ENCODE measurements at regions not wholly inside any gene's neighbourhood (a gene's known extent, or its start where the extent isn't known, plus 50 kb on each side); places are given as distances from the start of the nearest gene placed in this dataset.

DNA sequence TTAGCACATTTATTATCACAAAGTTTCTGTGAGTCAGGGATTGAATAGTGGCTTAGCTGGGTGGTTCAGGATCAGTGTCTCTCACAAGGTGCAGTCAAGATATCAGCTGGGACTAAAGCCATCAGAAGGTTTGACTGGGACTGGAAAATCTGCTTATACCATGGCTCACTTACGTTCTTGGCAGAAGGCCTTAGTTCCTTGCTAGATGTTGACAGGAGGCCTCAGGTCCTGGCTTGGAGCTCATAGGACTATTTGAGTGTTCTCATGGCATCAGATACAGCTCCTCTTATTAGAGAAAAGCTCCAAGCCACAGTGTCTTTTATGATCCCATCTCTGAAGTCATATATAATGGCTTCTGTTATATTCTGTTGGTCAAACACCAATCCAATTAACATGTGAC lies 127.3 kb downstream of the SLC6A15 start:
- Histone ChIP-seq H3K4me1 (ENCODE audit: control insufficient read depth, insufficient read depth, low read length) (no peaks in the 10 kb centered on the region), H3K36me3 (ENCODE audit: control insufficient read depth, insufficient read depth, low read length) (no peaks in the 10 kb centered on the region), H3K9ac (ENCODE audit: low read length) (no peak overlapping the region), H3K9me3 (ENCODE audit: control insufficient read depth, insufficient read depth, low read depth, low read length) (no peaks in the 10 kb centered on the region), H3K4me3 (ENCODE audit: low read depth, low read length) (no peak overlapping the region), H3K27me3 (ENCODE audit: control insufficient read depth, insufficient read depth, low read length) (no peaks in the 10 kb centered on the region), H3K27ac (ENCODE audit: low read depth, low read length) (no peak overlapping the region)

DNA sequence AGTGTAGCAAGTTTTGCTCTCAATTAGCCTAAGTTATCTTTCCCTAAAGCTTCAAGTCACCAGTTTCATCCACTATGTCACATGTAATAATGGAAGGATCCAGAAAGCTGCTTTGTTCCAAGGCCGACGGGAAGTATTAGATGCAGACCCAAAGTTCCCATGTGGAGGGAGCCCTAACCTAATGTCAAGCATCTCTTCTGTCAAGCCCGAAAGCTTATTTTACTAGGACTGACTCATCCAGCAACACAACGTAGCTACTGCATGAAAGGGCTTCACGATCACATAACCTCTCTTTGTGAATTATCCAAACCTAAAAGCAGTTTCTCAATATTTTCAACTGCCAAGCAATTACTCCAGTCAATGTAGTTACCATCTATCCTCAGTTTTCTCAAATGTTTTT lies 133.4 kb downstream of the SLC6A15 start:
- Histone ChIP-seq H3K9ac (ENCODE audit: low read length) (no peak overlapping the region), H3K27me3 (ENCODE audit: control insufficient read depth, insufficient read depth, low read length) (no peaks in the 10 kb centered on the region), H3K27ac (ENCODE audit: low read depth, low read length) (no peak overlapping the region), H3K9me3 (ENCODE audit: control insufficient read depth, insufficient read depth, low read depth, low read length) (no peaks in the 10 kb centered on the region), H3K4me3 (ENCODE audit: low read depth, low read length) (no peak overlapping the region), H3K36me3 (ENCODE audit: control insufficient read depth, insufficient read depth, low read length) (no peaks in the 10 kb centered on the region), H3K4me1 (ENCODE audit: control insufficient read depth, insufficient read depth, low read length) (no peaks in the 10 kb centered on the region)

DNA sequence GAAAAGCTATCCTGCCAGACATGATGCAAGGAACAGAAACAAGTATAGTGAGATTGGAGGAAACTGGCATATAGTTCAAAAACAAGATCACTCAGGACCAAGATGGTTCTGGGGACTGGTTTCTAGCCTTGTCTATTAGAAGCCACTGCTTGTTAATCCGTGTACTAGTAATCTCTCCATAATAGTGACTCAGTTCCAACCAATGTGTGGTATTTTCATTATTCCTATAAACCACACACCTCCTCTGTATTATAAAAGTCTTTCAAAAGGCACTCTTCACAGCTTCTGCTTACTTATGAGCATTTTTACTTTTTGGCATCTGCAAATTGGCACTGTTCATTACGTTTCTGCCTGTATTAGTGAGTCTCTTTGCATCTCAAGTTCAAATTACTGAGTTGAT lies 140.3 kb downstream of the SLC6A15 start:
- H3K36me3 ChIP-seq (ENCODE audit: control insufficient read depth, insufficient read depth, low read length), result no peaks in the 10 kb centered on the region
- H3K9ac ChIP-seq (ENCODE audit: low read length), result no peak overlapping the region
- no peak overlapping the region for H3K4me3 ChIP-seq (ENCODE audit: low read depth, low read length)
- H3K27me3 ChIP-seq (ENCODE audit: control insufficient read depth, insufficient read depth, low read length), result no peaks in the 10 kb centered on the region
- peaks cover 2% of the 10 kb centered on the region; the same call in 1 of the 2 replicates for H3K4me1 ChIP-seq (ENCODE audit: control insufficient read depth, insufficient read depth, low read length)
- H3K9me3 ChIP-seq (ENCODE audit: control insufficient read depth, insufficient read depth, low read depth, low read length), result no peaks in the 10 kb centered on the region
- no peak overlapping the region for H3K27ac ChIP-seq (ENCODE audit: low read depth, low read length)

DNA sequence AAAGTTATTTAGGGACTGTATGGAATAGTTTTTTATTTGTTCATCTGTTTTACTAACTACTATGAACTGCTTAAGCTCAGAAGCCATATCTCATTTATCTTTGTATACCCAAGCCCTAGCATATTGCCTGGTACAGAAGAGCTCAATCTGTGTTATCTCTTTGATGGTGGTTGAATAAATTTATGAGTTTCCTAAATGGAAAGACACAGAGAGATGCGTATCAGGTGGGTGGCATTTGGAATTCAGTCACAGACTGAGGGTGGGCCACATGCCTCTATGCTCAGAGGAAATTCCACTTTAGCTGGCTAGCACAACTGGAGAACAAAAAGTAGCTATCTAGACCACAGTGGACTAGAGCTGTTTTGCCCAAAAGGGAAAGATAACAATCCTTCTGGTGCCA lies 145.5 kb downstream of the SLC6A15 start:
- no peaks in the 10 kb centered on the region for H3K27me3 ChIP-seq (ENCODE audit: control insufficient read depth, insufficient read depth, low read length)
- H3K36me3 ChIP-seq (ENCODE audit: control insufficient read depth, insufficient read depth, low read length), result no peaks in the 10 kb centered on the region
- no peaks in the 10 kb centered on the region for H3K9me3 ChIP-seq (ENCODE audit: control insufficient read depth, insufficient read depth, low read depth, low read length)
- H3K4me3 ChIP-seq (ENCODE audit: low read depth, low read length), result no peak overlapping the region
- H3K4me1 ChIP-seq (ENCODE audit: control insufficient read depth, insufficient read depth, low read length), result peaks cover 15% of the 10 kb centered on the region
- no peak overlapping the region for H3K9ac ChIP-seq (ENCODE audit: low read length)
- no peak overlapping the region for H3K27ac ChIP-seq (ENCODE audit: low read depth, low read length)

DNA sequence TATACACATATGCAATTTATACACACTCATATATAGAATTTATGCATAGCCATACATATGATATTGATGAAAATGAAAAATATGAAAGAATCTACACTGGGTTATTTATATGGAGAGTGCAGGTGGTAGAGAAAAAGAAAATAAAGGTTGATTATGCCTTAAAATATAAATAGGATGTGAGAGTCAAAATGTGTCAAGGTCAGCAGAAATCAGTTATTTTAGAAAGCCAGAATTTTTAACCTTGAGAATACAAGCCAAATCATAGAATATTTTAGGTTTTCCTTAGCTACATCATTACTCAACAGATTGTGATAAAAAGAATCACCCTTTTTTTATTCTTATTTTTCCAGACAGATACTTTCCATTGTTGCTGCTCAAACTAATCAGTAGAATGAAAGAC lies 146.2 kb downstream of the SLC6A15 start:
- Histone ChIP-seq H3K27ac (ENCODE audit: low read depth, low read length) (no peak overlapping the region), H3K27me3 (ENCODE audit: control insufficient read depth, insufficient read depth, low read length) (no peaks in the 10 kb centered on the region), H3K9me3 (ENCODE audit: control insufficient read depth, insufficient read depth, low read depth, low read length) (no peaks in the 10 kb centered on the region), H3K9ac (ENCODE audit: low read length) (no peak overlapping the region), H3K36me3 (ENCODE audit: control insufficient read depth, insufficient read depth, low read length) (no peaks in the 10 kb centered on the region), H3K4me1 (ENCODE audit: control insufficient read depth, insufficient read depth, low read length) (peaks cover 15% of the 10 kb centered on the region), H3K4me3 (ENCODE audit: low read depth, low read length) (no peak overlapping the region)

DNA sequence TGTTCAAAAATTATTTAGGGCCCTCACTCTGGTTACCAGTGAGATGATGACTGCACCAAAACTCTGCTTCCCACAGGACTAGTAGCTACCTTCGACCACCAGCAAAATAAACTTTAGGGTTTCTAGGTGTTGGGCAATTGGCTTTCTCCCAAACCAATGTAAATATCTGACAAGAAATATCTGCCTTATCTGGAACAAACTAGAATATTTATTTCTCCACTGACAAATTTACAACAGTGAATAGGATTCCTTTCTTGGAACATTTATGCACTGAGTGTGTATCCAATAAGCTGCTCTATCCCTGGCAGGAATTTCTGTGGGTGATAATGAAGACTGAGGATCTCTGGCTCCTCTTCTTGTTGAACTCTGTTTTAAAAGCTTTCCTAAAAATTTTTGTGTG lies 148.6 kb downstream of the SLC6A15 start:
- Histone ChIP-seq H3K9me3 (ENCODE audit: control insufficient read depth, insufficient read depth, low read depth, low read length) (no peaks in the 10 kb centered on the region), H3K27ac (ENCODE audit: low read depth, low read length) (no peak overlapping the region), H3K36me3 (ENCODE audit: control insufficient read depth, insufficient read depth, low read length) (no peaks in the 10 kb centered on the region), H3K27me3 (ENCODE audit: control insufficient read depth, insufficient read depth, low read length) (no peaks in the 10 kb centered on the region), H3K4me3 (ENCODE audit: low read depth, low read length) (no peak overlapping the region), H3K9ac (ENCODE audit: low read length) (no peak overlapping the region), H3K4me1 (ENCODE audit: control insufficient read depth, insufficient read depth, low read length) (peaks cover 15% of the 10 kb centered on the region)

DNA sequence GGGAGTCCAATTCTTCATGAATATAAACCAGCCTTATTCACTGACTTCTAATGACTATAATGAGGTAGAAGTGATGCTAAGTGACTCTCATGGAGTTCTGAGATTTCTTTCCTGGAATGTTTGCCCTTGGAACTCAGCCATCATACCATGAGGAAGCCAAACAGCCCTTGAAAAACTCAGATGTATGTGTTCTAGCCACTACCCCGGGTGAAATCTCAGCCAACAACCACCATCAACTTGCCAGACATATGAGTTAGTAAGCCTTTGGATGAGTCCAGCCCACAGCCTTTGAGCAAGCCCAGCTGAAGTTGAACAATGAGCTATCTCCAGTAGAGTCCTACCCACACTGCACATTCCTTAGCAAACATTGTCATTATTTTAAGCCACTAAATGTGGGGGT lies 149.5 kb downstream of the SLC6A15 start:
- no peaks in the 10 kb centered on the region for H3K27me3 ChIP-seq (ENCODE audit: control insufficient read depth, insufficient read depth, low read length)
- no peaks in the 10 kb centered on the region for H3K9me3 ChIP-seq (ENCODE audit: control insufficient read depth, insufficient read depth, low read depth, low read length)
- no peak overlapping the region for H3K4me3 ChIP-seq (ENCODE audit: low read depth, low read length)
- peaks cover 15% of the 10 kb centered on the region for H3K4me1 ChIP-seq (ENCODE audit: control insufficient read depth, insufficient read depth, low read length)
- no peaks in the 10 kb centered on the region for H3K36me3 ChIP-seq (ENCODE audit: control insufficient read depth, insufficient read depth, low read length)
- H3K9ac ChIP-seq (ENCODE audit: low read length), result no peak overlapping the region
- no peak overlapping the region for H3K27ac ChIP-seq (ENCODE audit: low read depth, low read length)

DNA sequence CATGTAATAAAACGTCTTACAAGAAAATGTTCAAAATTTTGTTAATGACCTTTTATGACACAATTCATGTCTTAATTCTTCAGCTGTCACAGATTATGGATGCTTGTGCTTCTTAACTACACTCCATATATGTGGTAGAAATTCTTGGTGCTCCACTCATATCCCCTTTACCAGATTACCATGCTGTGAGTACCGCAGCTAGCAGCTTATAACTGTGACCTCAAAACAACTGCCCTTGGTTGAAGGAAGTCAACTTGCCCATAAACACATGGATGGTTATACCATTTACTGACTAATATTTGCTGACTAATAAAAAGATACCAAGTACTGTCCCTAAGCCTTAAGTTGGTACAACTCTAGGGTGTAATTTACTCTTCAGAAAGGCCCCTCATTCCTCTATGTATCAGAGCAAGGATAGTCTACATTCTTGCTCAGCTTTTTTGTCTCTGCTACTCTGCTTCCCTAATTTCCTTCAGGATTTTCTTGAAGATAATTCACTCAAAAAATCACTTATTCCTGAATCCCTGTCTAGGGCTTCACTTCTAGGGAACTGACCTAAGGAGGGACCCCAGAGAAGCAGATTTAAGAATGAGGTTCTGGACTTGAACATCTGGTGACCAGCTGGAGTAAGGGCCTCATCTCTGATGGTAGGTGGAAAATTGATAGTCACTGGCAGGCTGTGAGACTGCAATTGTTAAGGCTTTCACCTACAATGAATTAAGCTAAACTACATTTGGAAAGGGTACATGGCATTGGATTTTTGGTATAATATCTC lies 152.3 kb downstream of the SLC6A15 start:
- no peak overlapping the region for H3K9ac ChIP-seq (ENCODE audit: low read length)
- no peaks in the 10 kb centered on the region for H3K27me3 ChIP-seq (ENCODE audit: control insufficient read depth, insufficient read depth, low read length)
- no peaks in the 10 kb centered on the region for H3K9me3 ChIP-seq (ENCODE audit: control insufficient read depth, insufficient read depth, low read depth, low read length)
- H3K4me3 ChIP-seq (ENCODE audit: low read depth, low read length), result no peak overlapping the region
- peaks cover 3% of the 10 kb centered on the region; the same call in 1 of the 2 replicates for H3K4me1 ChIP-seq (ENCODE audit: control insufficient read depth, insufficient read depth, low read length)
- no peaks in the 10 kb centered on the region for H3K36me3 ChIP-seq (ENCODE audit: control insufficient read depth, insufficient read depth, low read length)
- no peak overlapping the region for H3K27ac ChIP-seq (ENCODE audit: low read depth, low read length)

DNA sequence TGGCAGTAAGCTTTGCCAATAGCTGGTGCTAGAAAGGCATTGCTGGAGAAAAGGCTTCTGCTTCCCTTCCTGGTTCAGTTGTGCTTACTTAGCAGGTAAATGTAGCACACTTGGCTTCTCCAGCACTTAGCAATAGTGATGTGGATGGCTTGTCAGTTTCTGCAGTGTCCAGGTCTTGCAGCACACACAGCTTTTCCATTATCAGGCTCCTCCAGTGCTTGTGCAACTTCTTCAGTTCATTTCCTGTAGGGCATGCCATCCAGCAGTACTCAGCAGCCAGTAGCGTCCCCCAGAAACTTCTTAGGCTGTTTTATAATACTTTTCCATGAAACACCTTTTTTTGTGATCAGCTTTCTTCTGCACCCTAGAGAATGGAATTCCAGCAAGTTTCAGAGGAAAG lies 154.6 kb downstream of the SLC6A15 start:
- no peak overlapping the region for H3K27ac ChIP-seq (ENCODE audit: low read depth, low read length)
- H3K4me1 ChIP-seq (ENCODE audit: control insufficient read depth, insufficient read depth, low read length), result no peaks in the 10 kb centered on the region
- no peak overlapping the region for H3K9ac ChIP-seq (ENCODE audit: low read length)
- no peak overlapping the region for H3K4me3 ChIP-seq (ENCODE audit: low read depth, low read length)
- no peaks in the 10 kb centered on the region for H3K9me3 ChIP-seq (ENCODE audit: control insufficient read depth, insufficient read depth, low read depth, low read length)
- H3K36me3 ChIP-seq (ENCODE audit: control insufficient read depth, insufficient read depth, low read length), result no peaks in the 10 kb centered on the region
- no peaks in the 10 kb centered on the region for H3K27me3 ChIP-seq (ENCODE audit: control insufficient read depth, insufficient read depth, low read length)

DNA sequence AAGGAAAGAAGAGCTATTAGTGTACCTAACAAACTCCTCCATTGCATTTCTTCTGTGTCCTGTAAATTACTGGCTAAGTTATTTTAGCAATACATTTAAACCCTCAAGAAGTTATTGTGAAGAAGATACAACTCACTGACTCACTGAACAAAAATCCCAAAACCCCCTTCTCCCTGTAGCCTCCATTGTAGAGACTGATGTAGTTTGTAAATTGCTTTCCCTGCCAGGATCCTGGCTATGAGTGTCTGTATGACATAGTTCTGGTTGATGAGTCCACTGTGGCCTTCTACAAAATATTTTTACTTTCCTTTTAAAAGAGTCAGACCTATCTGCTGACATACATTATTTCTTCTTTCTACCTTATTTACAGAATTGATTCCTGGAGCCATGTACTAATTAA lies 155.6 kb downstream of the SLC6A15 start:
- H3K4me3 ChIP-seq (ENCODE audit: low read depth, low read length), result no peak overlapping the region
- no peaks in the 10 kb centered on the region for H3K9me3 ChIP-seq (ENCODE audit: control insufficient read depth, insufficient read depth, low read depth, low read length)
- no peaks in the 10 kb centered on the region for H3K36me3 ChIP-seq (ENCODE audit: control insufficient read depth, insufficient read depth, low read length)
- no peaks in the 10 kb centered on the region for H3K4me1 ChIP-seq (ENCODE audit: control insufficient read depth, insufficient read depth, low read length)
- H3K27ac ChIP-seq (ENCODE audit: low read depth, low read length), result no peak overlapping the region
- no peaks in the 10 kb centered on the region for H3K27me3 ChIP-seq (ENCODE audit: control insufficient read depth, insufficient read depth, low read length)
- H3K9ac ChIP-seq (ENCODE audit: low read length), result no peak overlapping the region

DNA sequence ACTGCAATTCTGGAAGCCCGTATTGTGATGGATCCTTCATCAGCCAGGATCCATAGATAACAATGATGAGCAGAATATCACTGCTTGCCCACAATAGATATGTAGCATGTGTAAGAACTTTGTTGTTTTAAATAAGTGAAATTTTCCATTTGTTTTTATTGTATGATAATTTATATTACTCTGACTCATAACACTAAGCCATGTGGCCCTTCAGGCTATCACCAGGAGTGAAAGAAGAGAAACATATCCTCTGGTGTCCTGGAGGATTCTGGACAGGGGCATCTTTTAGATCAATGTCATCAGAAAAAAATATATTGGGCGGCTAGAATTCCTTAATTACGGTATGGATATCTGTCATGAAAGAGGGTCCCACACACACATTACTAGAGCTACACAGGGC lies 167.5 kb downstream of the SLC6A15 start:
- H3K9me3 ChIP-seq (ENCODE audit: control insufficient read depth, insufficient read depth, low read depth, low read length), result no peaks in the 10 kb centered on the region
- H3K4me1 ChIP-seq (ENCODE audit: control insufficient read depth, insufficient read depth, low read length), result no peaks in the 10 kb centered on the region
- H3K9ac ChIP-seq (ENCODE audit: low read length), result no peak overlapping the region
- no peak overlapping the region for H3K27ac ChIP-seq (ENCODE audit: low read depth, low read length)
- no peak overlapping the region for H3K4me3 ChIP-seq (ENCODE audit: low read depth, low read length)
- no peaks in the 10 kb centered on the region for H3K27me3 ChIP-seq (ENCODE audit: control insufficient read depth, insufficient read depth, low read length)
- no peaks in the 10 kb centered on the region for H3K36me3 ChIP-seq (ENCODE audit: control insufficient read depth, insufficient read depth, low read length)
